ENCODE measurements at regions not wholly inside any gene's neighbourhood (a gene's known extent, or its start where the extent isn't known, plus 50 kb on each side); places are given as distances from the start of the nearest gene placed in this dataset.
A peak's percentile ranks its signal among the peaks of the same experiment; 100 is the strongest.
"Not testable (repeated sequence)": the region's sequence is repeated elsewhere in the genome, so short reads cannot be mapped to it uniquely, and the experiment has no call there.

DNA sequence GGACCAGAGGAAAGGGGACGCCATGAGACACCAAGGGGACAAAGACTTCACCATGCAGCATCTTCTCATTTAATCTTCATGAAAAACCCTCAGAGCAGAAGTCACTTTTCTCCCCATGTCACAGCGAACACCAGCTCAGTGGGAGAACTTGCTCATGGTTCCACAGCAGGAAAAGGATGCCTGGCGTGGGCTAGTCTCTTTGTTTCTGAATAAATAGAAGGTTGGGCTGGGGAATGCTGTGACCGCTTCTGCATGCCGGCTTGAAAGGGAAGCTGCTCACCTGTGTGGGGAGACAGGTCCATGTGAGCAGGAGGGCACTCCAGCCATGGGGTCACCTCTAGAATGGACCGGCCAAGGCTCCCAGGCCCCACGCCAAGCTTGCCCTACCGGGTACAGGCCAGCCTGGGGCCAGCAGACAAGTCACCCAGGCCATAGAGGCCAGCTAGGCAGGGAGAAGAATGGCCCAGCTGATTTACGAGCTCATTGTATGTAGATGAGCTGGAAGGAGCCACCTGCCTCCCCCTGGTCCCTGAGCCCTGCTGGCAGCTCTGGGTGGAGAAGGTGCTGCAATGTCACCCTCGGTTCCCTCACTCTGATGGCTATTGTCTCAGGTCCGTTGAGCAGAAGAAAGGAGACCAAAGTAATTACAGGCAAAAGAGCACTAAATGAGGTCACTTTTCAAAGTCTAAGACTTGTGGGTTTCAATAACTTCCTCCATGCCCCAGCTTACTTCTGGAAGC lies 82.0 kb upstream of the PDZD8 start:
- DNase-seq = no peak

- DNase-seq = no peak
Observed at GRCh38 chr10:117455346-117455745, 80.1 kb upstream of the PDZD8 start.

DNA sequence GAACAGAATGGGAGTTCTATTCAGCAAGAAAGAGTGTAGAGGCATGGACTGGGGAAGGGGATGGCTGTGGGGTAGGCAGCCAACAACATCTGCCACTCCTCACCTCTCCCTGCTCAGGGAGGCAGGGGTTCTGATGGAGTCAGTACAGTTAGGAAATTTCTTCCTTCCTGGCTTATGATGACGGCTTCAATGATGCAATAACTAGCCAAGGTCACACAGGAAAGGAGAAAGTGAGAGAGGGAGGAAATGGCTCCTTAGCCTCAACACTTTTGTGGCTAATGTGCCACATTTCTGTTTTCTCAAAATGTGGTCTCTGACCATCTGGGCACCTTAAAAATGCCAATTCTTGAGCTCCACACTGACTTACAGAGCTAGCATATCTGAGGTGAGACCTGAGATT lies 79.3 kb upstream of the PDZD8 start:
- no peak for DNase-seq

DNA sequence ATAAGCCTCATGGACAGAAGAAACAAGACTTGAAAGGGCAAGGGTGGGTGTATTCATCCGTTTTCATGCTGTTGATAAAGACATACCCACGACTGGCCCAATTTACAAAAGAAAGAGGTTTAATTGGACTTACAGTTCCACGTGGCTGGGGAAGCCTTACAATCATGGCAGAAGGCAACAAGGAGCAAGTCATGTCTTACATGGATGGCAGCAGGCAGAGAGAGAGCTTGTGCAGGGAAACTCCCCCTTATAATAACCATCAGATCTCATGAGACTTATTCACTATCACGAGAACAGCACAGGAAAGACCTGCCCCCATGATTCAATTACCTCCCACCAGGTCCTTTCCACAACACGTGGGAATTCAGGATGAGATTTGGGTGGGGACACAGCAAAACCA lies 78.2 kb upstream of the PDZD8 start:
- not testable (repeated sequence) for DNase-seq

GRCh38 chr10:117450940-117451339 lies 75.7 kb upstream of the PDZD8 start:
- DNase-seq = no peak

- no peak for DNase-seq
Observed at GRCh38 chr10:117449636-117450035, 74.4 kb upstream of the PDZD8 start.

DNA sequence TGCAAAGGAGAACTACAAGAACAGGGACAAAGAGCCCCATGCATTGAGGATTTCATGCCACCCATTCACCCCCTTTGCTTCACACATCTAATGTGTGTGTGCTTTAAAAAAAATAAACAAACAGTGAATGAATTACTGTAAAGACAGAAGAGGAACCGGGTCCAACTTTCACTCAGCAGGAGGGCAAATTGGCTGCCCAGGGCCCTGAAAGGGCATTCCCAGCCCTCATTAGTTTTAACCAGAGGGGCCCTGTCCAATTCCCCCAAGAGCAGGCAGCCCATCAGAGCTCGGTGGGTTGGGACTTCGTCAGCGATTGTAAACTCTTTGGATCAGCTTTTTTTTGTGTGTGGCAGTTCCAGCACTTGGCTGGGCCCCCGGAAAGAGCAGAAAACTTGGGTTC lies 73.6 kb upstream of the PDZD8 start:
- DNase-seq = no peak

- no peak for DNase-seq
Observed at GRCh38 chr10:117445992-117446391, 70.8 kb upstream of the PDZD8 start.

GRCh38 chr10:117444497-117445040 lies 69.3 kb upstream of the PDZD8 start:
- no peak for DNase-seq

DNA sequence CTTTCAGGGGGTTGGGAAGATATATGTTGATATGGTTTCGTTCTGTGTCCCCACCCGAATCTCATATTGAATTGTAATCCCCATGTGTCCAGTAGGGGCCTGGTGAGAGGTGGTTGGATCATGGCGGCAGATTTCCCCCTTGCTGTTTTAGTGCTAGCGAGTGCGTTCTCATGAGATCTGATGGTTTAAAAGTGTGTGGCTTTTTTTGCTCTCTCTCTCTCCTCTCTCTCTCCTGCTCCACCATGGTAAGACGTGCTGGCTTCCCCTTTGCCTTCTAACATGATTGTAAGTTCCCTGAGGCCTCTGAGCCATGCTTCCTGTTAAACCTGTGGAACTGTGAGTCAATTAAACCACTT lies 68.4 kb upstream of the PDZD8 start:
- DNase-seq = no peak

GRCh38 chr10:117442944-117443685 lies 67.9 kb upstream of the PDZD8 start:
- peak; percentile 56 for DNase-seq

GRCh38 chr10:117442521-117442920 lies 67.3 kb upstream of the PDZD8 start:
- DNase-seq = no peak

DNA sequence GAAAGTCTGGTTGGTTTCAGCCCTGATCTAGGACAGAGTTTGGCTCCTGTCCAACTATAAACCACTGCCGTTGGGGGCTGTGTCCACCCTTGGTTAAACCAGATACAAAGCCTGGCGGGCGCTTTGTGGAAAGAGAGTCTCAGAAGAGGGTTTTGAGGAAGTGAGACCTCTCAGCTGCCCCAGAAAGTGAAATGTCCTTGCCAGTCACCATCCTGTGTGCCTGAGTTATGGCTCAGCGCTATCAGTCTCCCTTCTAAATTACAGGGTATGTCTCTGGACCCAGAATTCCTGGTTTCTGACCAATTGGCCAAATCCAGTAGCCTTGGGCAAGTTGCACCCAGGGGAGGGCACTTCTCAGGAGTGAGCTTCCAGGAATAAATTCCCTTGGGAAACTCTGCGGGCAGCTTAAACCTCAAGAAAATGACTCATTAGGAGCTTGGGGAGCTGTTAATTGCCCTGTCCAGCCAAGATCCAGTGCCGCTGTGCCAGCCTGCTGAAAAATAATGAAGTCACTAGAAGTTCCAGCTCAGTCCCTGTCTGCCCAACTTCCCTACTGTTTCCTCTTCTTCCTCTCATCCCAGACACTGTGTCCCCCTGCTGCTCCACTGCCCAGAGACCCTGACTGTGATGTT lies 66.7 kb upstream of the PDZD8 start:
- no peak for DNase-seq

DNA sequence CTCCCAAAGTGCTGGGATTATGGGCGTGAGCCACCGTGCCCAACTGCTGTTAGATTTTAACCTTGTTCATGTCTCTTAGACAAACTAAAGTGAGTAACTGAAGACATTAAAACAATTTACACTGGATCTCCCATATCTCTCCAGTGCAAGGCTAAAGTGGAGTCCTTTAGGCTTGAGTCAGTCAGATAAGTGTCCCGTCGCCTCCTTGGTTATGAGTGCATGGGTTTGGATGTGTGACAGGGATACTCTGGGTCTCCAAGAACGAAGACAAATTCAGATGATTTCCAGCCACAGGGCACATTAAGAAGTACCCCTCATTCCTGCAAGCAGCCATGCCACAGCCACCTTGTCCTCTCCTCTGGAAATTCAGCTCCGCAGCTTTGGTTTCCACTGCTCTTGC lies 66.1 kb upstream of the PDZD8 start:
- no peak for DNase-seq

- DNase-seq = no peak
Observed at GRCh38 chr10:117439243-117439912, 64.1 kb upstream of the PDZD8 start.

DNA sequence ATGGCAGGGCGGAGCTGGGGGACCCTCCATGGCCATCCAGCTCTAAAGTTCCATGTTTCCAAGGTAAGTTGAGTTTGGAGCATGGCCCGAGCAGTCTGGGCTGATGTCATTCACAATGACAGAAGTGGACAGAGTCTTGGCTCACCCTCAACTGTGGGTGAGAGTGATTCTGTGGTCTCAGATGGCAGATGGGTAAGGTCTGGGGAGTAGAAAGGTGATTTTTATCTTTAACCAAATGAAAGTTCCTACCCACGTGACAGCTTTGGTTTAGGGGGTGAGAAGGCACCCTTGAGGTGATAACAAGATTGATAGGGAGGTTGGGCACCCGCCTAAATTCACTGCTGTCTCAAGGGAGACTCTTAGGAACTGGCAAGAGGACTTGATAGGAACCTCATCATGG lies 57.6 kb upstream of the PDZD8 start:
- no peak for DNase-seq

DNA sequence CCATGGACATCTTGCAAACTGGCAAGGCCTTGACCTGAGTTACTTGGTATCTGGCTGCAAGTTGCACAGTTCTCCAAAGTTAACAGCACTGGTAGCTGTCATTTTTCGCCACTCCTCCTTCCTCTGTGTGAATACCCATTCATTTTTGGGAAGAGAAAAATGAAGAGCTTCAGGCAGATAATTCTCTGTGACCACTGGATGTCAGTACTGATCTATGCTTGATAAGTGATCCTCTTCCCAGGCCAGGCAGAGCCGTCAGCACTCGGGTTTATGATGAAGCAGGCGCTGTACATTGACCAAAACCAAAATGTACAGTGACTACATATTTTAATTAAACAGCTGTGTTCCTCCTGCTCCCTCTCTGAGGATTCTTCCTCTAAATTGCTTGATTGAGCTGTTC lies 55.9 kb upstream of the PDZD8 start:
- DNase-seq = no peak

DNA sequence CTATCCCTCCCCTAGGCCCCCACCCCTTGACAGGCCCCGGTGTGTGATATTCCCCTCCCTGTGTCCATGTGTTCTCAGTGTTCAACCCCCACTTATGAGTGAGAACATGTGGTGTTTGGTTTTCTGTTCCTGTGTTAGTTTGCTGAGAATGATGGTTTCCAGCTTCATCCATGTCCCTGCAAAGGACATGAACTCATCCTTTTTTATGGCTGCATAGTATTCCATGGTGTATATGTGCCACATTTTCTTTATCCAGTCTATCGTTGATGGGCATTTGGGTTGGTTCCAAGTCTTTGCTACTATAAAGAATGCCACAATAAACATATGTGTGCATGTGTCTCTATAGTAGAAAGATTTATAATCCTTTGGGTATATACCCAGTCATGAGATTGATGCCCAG lies 55.3 kb upstream of the PDZD8 start:
- not testable (repeated sequence) for DNase-seq

DNA sequence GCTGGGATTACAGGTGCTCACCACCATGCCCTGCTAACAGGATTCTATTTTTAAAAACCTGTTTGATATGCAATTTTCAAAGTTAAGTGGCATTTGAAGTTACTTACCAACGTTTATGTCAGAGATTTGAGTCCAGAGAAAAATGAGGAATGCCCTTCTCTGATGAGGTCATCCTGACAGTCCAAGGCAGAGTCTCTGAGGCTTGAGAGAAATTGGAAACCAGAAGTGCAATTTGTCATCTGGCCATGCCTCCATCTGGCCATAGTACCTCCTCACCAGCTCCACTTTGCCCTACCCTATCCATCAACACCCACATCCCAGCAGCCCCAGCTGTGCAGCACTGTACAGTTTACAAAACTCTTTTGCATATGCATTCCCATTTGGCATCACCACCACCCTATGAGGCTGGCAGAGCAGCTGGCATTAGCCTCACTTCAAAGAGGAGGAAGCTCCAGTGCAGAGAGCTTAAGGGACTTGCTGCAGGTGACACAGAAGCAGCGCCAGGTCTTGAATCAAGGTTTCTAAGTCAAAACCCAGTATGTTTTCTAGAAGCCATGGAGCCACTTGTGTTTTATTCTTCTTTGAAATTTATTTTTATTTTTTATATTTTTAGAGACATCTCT lies 54.5 kb upstream of the PDZD8 start:
- no peak for DNase-seq

- DNase-seq = no peak
Observed at GRCh38 chr10:117427356-117427755, 52.1 kb upstream of the PDZD8 start.

GRCh38 chr10:117425974-117426566 lies 50.8 kb upstream of the PDZD8 start:
- no peak for DNase-seq

DNA sequence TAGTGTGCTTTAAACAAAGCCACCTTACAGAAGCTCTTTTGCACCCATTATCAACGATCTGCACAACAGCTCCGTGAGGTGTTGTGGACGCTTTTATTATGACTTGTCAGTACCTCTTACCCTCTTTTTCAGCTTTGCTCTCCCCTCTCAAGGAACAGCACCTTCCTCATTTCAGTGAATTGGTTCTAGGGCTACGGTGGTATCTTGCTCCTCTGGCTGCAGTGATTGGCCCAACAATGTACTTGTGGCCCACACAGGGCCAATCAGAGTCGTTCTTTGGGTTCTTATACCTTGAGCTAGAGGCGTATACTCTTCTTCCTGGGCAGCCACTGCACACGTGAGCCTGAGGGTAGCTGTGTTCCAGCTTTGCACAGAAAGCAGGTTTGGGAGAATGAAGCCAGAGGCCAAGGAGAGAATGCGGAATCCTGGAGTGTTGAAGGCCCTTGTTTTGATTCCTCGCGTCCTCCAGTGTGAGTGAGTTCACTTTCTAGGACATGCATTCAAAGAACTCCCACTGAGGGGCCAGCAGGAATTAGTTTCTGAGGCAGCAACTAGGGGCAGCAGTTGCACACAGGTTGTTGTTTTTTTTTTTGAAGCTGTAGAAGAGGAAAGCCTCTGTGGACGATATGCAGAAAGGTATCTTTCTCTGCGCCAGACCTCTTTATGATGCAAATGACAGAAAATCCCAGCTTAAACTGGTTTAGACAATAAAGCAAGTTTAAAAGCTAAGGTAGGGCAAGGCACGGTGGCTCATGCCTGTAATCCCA lies 49.8 kb upstream of the PDZD8 start:
- no peak for DNase-seq
